ENCODE measurements at regions not wholly inside any gene's neighbourhood (a gene's known extent, or its start where the extent isn't known, plus 50 kb on each side); places are given as distances from the start of the nearest gene placed in this dataset.
"Not testable (repeated sequence)": the region's sequence is repeated elsewhere in the genome, so short reads cannot be mapped to it uniquely, and the experiment has no call there.

GRCh38 chr4:81375745-81376144 is 96.0 kb downstream of the RASGEF1B start:
- DNase-seq = no peak

GRCh38 chr4:81369886-81370285 is 101.8 kb downstream of the RASGEF1B start:
- DNase-seq = no peak

DNA sequence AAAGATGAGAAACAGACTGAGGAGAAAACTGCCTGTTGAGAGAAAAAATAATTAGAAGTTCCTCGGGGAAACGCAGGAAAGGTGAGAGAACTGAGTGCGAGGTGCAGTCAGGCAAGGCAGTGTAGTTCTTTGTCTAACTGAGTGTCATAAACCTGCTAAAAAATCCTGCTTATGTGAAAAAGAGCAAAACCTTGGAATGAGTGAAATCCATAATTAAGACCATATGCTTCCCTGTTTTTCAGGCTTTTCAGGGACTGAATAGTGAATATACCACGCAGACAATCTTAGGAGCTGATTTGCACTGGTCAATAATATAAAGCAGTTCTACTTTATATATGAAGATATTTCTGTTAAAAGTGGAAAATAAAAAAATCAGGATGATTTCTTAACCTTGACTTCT is 104.9 kb downstream of the RASGEF1B start:
- no peak for DNase-seq

DNA sequence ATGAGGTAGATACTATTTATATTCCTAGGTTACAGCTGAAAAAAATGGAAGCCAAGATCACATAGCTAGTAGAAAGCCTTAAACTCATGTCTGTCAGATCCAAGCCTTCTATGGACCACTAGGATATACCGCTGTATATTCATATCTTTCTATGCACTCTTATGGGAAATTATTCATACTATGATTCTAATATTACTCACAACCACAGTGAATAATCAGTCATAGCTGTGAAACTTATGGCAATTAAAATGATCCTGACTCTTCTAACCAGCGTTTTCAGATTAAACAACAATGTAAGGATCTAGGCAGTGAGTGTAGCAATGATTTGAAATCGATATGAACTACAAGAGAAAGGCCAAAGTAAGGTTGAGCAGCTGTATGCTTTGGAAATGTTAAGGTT is 111.0 kb downstream of the RASGEF1B start:
- no peak for DNase-seq

DNA sequence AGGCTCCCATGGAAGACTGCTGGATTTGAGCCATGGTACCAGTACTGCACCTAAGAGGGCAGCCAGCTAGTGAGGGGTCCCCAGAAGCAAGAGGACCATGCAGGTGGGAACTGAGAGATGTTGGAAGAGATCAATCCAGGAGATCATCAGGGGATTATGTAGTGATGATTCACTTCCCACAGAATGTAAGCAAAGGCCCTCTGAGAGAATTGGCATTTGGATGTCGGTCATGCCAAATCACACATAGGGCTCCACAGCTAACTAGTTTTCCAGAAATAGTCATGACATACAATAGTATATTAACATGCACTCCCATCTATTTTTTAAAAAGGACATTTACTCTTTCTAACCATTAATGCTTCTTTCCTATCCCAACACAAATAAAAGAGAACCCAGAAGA is 112.5 kb downstream of the RASGEF1B start:
- no peak for DNase-seq

DNA sequence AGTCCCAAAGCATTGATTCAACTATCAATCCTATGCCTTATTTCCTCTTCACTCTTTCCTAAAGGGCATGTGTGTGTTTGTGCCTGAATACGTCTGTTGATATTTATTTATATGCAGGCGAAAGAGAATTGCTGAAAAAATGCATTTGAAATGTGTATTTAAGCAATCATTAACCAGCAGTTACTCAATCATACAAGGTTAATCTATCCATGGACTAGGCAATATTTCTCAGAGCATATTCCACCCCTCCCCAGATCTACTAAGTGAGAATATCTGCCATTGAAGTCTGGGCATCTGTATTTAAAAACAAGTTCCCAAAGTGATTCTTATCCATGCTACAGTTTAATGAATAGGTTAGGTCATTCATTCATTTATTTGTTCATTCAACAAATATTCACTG is 113.6 kb downstream of the RASGEF1B start:
- no peak for DNase-seq

GRCh38 chr4:81356621-81357020 is 115.1 kb downstream of the RASGEF1B start:
- DNase-seq = no peak

DNA sequence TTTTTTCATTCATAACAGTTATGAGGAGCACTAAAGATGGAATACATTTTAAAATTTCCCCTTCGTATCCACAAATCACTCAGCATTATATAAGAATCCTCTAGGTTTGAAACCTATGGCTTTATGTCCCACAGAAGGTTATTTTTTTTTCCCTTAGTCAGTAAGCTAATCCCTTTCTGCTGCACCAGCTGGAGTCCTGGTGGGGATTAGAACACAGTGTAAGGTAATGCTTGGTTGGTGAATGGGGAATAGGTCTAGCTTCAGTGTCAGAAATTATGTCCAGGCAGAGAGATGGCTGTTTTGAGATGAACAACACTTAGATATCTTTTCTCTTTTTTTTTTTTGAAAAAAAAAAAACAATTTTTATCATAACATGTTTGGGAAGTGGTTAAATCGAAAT is 116.6 kb downstream of the RASGEF1B start:
- no peak for DNase-seq

GRCh38 chr4:81353861-81354260 is 117.8 kb downstream of the RASGEF1B start:
- DNase-seq = no peak

- no peak for DNase-seq
These were observed 119.3 kb downstream of the RASGEF1B start for GRCh38 chr4:81352446-81352835.

GRCh38 chr4:81351654-81352445 is 119.9 kb downstream of the RASGEF1B start:
- DNase-seq = peak; percentile 19 to 55

GRCh38 chr4:81350040-81350439 is 121.7 kb downstream of the RASGEF1B start:
- DNase-seq = no peak

GRCh38 chr4:81348778-81349094 is 123.0 kb downstream of the RASGEF1B start:
- no peak for DNase-seq

DNA sequence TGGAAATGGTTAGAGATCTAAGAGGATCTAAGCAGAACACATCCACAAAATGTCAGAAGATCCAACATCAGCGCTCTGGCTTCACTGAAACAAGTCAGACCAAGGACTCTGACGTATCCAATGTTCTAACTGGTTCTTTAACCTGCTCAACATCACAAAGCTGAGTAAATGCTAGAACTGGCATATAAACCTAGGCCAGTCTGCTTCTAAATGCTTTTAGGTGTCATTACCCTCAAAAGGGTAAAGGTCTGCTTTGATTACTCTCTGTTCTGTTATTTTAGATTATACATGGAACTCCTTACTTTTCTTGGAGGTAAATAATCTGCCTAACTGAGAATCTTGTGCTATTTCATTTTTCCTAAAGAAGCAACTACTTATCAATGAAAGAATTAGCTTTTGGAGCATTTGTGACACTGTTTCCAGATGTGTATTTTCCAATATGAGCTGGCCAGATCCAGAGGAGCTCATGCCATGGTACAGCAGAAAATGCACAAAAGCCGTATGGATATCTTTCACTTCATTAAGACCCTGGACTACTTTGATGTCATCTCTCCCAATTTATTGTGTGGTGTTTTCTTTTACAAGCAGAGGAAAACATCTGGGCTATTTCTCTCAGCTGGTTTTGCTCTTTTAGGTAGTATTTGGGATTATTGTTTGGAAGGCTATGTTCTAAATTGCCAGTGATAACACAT is 123.5 kb downstream of the RASGEF1B start:
- no peak for DNase-seq

- DNase-seq = no peak
These were observed 125.0 kb downstream of the RASGEF1B start for GRCh38 chr4:81346719-81347118.

- no peak for DNase-seq
These were observed 128.2 kb downstream of the RASGEF1B start for GRCh38 chr4:81343536-81343935.

DNA sequence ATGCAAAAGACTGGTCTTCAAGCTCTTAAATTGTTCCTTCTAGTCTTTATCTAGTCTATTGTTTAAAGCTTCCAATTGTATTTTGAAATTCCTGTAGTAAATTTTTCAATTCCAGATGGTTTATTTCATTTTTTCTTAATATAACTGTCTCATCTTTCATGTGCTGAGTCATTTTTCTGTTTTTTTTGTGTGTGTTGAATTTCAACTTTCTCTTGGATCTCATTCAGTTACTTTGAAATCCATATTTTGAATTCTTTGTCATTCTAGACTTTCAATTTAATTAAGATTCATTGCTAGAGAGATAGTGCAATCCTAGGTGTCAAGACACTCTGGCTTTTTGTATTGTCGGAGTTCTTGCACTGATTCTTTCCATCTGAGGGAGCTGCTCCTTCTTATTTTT is 128.0 kb upstream of the PRKG2 start:
- DNase-seq = no peak

- no peak for DNase-seq
These were observed 122.2 kb upstream of the PRKG2 start for GRCh38 chr4:81337211-81337610.

- DNase-seq = no peak
These were observed 120.3 kb upstream of the PRKG2 start for GRCh38 chr4:81335122-81335912.

GRCh38 chr4:81330018-81330417 is 115.0 kb upstream of the PRKG2 start:
- DNase-seq = no peak

DNA sequence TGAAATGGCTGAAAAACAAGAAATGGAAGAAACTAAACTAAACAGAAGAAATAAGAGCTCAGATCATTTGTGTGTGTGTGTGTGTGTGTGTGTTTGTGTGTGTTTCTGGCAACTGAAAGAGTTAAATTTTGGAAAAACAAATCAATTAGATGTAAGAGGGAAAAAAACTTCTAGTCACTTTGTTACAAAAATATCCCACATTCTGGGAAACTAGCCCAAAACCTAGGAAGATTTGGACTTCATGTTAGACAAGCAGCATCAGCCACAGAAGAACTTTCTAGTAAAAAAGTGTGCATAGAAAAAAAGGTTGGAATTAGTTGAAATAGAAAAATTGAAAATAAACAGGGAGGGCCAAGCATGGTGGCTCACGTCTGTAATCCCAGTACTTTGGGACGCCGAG is 111.6 kb upstream of the PRKG2 start:
- no peak for DNase-seq

- DNase-seq = not testable (repeated sequence)
These were observed 109.6 kb upstream of the PRKG2 start for GRCh38 chr4:81324594-81324993.

GRCh38 chr4:81319657-81320056 is 104.6 kb upstream of the PRKG2 start:
- no peak for DNase-seq

Measured in hippocampal formation (tissue), 2 donors.